ENCODE measurements at regions not wholly inside any gene's neighbourhood (a gene's known extent, or its start where the extent isn't known, plus 50 kb on each side); places are given as distances from the start of the nearest gene placed in this dataset.

GRCh38 chr14:105859717-105860614, 333.6 kb downstream of the TMEM121 start:
- Histone ChIP-seq H4K20me1 (replicated peaks; ENCODE audit: control insufficient read depth, extremely low read depth, insufficient read depth, low read length) (no peaks in the 10 kb centered on the region), H2AFZ (ENCODE audit: low read depth, low read length) (no peak overlapping the region), H3K4me2 (ENCODE audit: insufficient read depth, low read length) (no peak overlapping the region), H3K9ac (replicated peaks; ENCODE audit: extremely low read depth, insufficient read depth, low read length) (no peak overlapping the region), H3K79me2 (ENCODE audit: control insufficient read depth, insufficient read depth, low read length) (no peaks in the 10 kb centered on the region), H3K4me3 (replicated peaks in 1 of 3; ENCODE audit: insufficient read depth in 1 of 3, low read depth in 1 of 3, low read length in 3 of 3) (no peak overlapping the region), H3K4me1 (ENCODE audit: control insufficient read depth, extremely low read depth, insufficient read depth, low read length) (no peaks in the 10 kb centered on the region), H3K27ac (ENCODE audit: insufficient read depth, low read depth, low read length) (no peak overlapping the region), H3K9me3 (replicated peaks; ENCODE audit: control insufficient read depth, insufficient read depth, low read length) (peaks cover 13% of the 10 kb centered on the region), H3K36me3 (ENCODE audit: control insufficient read depth in 2 of 2, extremely low read depth in 1 of 2, insufficient read depth in 2 of 2, low read length in 2 of 2) (no peaks in the 10 kb centered on the region), H3K9me1 (replicated peaks; ENCODE audit: control insufficient read depth, extremely low read depth, insufficient read depth, low read length) (no peaks in the 10 kb centered on the region), H3K27me3 (ENCODE audit: control insufficient read depth in 2 of 2, insufficient read depth in 2 of 2, low read length in 2 of 2) (no peaks in the 10 kb centered on the region)
- no TSS peak for BruUV-seq (replicated peaks)
- ChIA-PET POLR2A (no interaction called here), CTCF (no interaction called here)
- FAIRE-seq = no peak
- TF ChIP-seq POLR2AphosphoS5 (IDR thresholded peaks at IDR 0.05; ENCODE audit: insufficient read depth, low read depth, low read length) (no peak), FOS (IDR thresholded peaks at IDR 0.05; ENCODE audit: borderline replicate concordance, insufficient read depth, low read length) (no peak), EZH2 (IDR thresholded peaks at IDR 0.05; ENCODE audit: borderline replicate concordance, low read depth, low read length, severe bottlenecking) (no peak), MYC (IDR thresholded peaks at IDR 0.05; ENCODE audit: low read depth, low read length) (no peak), CTCF (IDR thresholded peaks at IDR 0.05; ENCODE audit: extremely low read depth in 1 of 2, insufficient read depth in 1 of 2, low read depth in 1 of 2, low read length in 2 of 2) (no peak), JUN (IDR thresholded peaks at IDR 0.05; ENCODE audit: borderline replicate concordance, insufficient read depth, insufficient read length, low read depth) (no peak), GATA2 (IDR thresholded peaks at IDR 0.05; ENCODE audit: insufficient read depth, insufficient read length, low read depth, low read length) (no peak), POLR2A (IDR thresholded peaks at IDR 0.05; ENCODE audit: low read depth, low read length) (no peak), MAX (IDR thresholded peaks at IDR 0.05; ENCODE audit: insufficient read depth, insufficient read length) (no peak)
- dilution Hi-C loops (cut with MboI; ENCODE audit: extremely low pct_ligation_motif_present, low sequenced_read_pairs) = no loop called here
- no peak for DNase-seq (ENCODE audit: low read depth, low spot score)
- intact Hi-C loops (cut with micrococcal nuclease) = no loop called here

All from endothelial cell of umbilical vein (primary cell).